Glutamatergic neuron (in vitro differentiated cells): ENCODE measurements at regions not wholly inside any gene's neighbourhood (a gene's known extent, or its start where the extent isn't known, plus 50 kb on each side); places are given as distances from the start of the nearest gene placed in this dataset.
"Not testable (repeated sequence)": the region's sequence is repeated elsewhere in the genome, so short reads cannot be mapped to it uniquely, and the experiment has no call there.

Experiments used
- DNase-seq: peaks from one replicate; pipeline ENCODE4 v3.0.0; 2022
- H3K27ac Mint-ChIP-seq: one replicate; pipeline ENCODE4 v1.8.0; 2020; ENCODE audit warnings: mild to moderate bottlenecking, mixed read lengths, inconsistent platforms; ENCODE audit not compliant: unreplicated experiment
- H3K27me3 Mint-ChIP-seq: one replicate; pipeline ENCODE4 v1.8.0; 2020; ENCODE audit warnings: mild to moderate bottlenecking, moderate library complexity, mixed read lengths, inconsistent platforms; ENCODE audit not compliant: unreplicated experiment
- H3K36me3 Mint-ChIP-seq: one replicate; pipeline ENCODE4 v1.8.0; 2020; ENCODE audit warnings: mild to moderate bottlenecking, mixed read lengths, inconsistent platforms; ENCODE audit not compliant: unreplicated experiment
- H3K4me1 Mint-ChIP-seq: one replicate; pipeline ENCODE4 v1.8.0; 2020; ENCODE audit warnings: mild to moderate bottlenecking, low read depth, mixed read lengths, inconsistent platforms; ENCODE audit not compliant: unreplicated experiment
- H3K4me3 Mint-ChIP-seq: one replicate; pipeline ENCODE4 v1.8.0; 2020; ENCODE audit warnings: mild to moderate bottlenecking, mixed read lengths, inconsistent platforms; ENCODE audit not compliant: unreplicated experiment
- H3K9me3 Mint-ChIP-seq: one replicate; pipeline ENCODE4 v1.8.0; 2020; ENCODE audit warnings: mild to moderate bottlenecking, moderate library complexity, mixed read lengths, inconsistent platforms; ENCODE audit not compliant: unreplicated experiment
- TF ChIP-seq, protein P1 (sequence below): fragments of 200-600 bp; sonication (generic); IDR thresholded peaks from one replicate; pipeline ENCODE4 v1.5.0; 2021; ENCODE audit not compliant: partially characterized antibody, unreplicated experiment

DNA sequence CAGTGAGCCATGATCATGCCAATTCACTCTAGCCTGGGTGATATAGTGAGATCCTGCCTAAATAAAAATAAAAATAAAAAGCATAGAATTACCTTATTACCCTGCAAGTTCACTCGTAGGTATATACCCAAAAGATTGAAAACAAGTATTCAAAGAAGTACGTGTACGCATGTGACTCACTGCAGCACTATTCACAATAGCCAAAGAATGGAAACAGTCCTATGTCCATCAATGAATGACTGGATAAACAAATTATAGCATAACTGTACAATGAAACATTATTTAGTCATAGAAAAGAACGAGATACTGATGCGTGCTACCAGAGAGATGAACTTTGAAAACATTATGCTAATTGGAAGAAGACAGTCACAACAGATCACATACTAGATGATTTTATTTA, 204.6 kb upstream of the DIAPH2 start:
- Mint-ChIP-seq H3K9me3 (no peaks in the 10 kb centered on the region), H3K4me3 (no peak overlapping the region), H3K27ac (no peak overlapping the region)

DNA sequence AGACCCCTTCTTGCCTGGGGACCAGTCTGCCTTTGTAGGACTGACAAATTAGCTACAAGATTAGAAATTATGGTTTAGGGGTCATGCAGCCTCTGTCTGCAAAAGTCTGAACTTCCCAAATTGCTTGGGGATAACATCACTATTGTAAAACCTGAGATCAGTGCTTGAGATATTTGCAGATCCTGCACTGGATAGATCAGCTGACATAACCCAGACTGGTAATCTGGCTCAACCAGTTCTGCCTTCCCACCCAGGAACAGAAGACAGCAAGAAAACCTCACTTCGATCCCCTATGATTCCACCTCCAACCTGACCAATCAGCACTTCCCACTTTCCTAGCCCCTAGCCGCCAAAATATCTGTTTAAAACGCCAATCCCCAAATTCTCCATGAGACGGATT, 202.8 kb upstream of the DIAPH2 start:
- H3K27ac Mint-ChIP-seq = no peak overlapping the region
- no peaks in the 10 kb centered on the region for H3K27me3 Mint-ChIP-seq
- TF ChIP-seq, protein P1, sequence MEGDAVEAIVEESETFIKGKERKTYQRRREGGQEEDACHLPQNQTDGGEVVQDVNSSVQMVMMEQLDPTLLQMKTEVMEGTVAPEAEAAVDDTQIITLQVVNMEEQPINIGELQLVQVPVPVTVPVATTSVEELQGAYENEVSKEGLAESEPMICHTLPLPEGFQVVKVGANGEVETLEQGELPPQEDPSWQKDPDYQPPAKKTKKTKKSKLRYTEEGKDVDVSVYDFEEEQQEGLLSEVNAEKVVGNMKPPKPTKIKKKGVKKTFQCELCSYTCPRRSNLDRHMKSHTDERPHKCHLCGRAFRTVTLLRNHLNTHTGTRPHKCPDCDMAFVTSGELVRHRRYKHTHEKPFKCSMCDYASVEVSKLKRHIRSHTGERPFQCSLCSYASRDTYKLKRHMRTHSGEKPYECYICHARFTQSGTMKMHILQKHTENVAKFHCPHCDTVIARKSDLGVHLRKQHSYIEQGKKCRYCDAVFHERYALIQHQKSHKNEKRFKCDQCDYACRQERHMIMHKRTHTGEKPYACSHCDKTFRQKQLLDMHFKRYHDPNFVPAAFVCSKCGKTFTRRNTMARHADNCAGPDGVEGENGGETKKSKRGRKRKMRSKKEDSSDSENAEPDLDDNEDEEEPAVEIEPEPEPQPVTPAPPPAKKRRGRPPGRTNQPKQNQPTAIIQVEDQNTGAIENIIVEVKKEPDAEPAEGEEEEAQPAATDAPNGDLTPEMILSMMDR = no peak
- no peaks in the 10 kb centered on the region for H3K4me1 Mint-ChIP-seq
- DNase-seq = no peak
- no peak overlapping the region for H3K4me3 Mint-ChIP-seq
- no peaks in the 10 kb centered on the region for H3K36me3 Mint-ChIP-seq
- H3K9me3 Mint-ChIP-seq = no peaks in the 10 kb centered on the region

More for the DNA sequence above, 204.6 kb upstream of the DIAPH2 start:
- no peak for DNase-seq
- TF ChIP-seq, protein P1 = no peak
- Mint-ChIP-seq H3K4me1 (no peaks in the 10 kb centered on the region), H3K27me3 (no peaks in the 10 kb centered on the region), H3K36me3 (no peaks in the 10 kb centered on the region)

DNA sequence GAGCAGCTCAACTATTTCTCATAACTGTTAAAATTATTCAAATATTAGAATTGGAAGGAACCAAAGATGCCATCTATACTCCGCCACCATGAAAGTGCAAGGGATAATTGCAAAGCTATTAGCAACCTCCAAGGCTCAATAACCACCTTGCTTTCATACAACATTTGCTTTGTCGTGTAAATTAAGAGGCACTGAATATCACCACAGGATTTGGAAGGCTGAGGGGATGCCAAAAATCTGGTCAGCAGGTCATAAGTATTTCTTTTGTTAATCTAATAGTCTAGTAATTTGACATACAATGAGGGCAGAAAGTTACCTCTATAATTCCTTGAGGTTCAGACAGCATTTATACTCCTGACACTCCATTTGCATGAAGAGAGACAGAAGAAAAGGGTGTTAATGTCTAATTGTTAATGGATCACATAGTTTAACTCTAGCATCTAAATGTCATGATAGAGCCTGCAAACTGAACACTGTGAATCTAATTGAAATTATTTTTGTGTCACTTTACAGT, 200.9 kb upstream of the DIAPH2 start:
- H3K4me1 Mint-ChIP-seq = no peaks in the 10 kb centered on the region
- TF ChIP-seq, protein P1 = no peak
- no peak overlapping the region for H3K27ac Mint-ChIP-seq
- H3K27me3 Mint-ChIP-seq = no peaks in the 10 kb centered on the region
- no peaks in the 10 kb centered on the region for H3K36me3 Mint-ChIP-seq
- H3K4me3 Mint-ChIP-seq = no peak overlapping the region
- H3K9me3 Mint-ChIP-seq = no peaks in the 10 kb centered on the region
- no peak for DNase-seq

DNA sequence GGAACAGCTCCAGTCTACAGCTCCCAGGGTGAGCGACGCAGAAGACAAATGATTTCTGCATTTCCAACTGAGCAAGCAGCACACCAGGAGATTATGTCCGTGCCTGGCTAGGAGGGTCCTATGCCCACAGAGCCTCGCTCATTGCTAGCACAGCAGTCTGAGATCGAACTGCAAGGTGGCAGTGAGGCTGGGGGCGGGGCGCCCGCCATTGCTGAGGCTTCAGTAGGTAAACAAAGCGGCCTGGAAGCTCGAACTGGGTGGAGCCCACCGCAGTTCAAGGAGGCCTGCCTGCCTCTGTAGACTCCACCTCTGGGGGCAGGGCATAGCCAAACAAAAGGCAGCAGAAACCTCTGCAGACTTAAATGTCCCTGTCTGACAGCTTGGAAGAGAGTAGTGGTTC, 198.0 kb upstream of the DIAPH2 start:
- not testable (repeated sequence) for H3K27ac Mint-ChIP-seq, H3K27me3 Mint-ChIP-seq, H3K4me1 Mint-ChIP-seq

DNA sequence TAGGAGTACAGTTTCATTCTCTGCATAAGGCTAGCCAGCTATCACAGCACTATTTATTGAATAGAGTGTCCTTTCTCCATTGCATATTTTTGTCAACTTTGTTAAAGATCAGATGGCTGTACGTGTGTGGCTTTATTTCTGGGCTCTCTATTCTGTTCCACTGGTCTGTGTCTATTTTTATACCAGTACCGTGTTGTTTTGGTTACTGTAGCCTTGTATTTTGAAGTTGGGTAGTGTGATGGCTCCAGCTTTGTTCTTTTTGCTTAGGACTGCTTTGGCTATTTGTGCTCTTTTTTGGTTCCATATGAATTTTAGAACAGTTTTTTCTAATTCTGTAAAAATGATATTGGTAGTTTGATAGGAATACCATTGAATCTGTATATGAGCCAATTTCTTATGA, 182.1 kb upstream of the DIAPH2 start:
- TF ChIP-seq, protein P1 = no peak
- Mint-ChIP-seq H3K36me3 (no peaks in the 10 kb centered on the region), H3K4me1 (no peaks in the 10 kb centered on the region), H3K27ac (no peak overlapping the region), H3K4me3 (no peak overlapping the region), H3K9me3 (no peaks in the 10 kb centered on the region), H3K27me3 (no peaks in the 10 kb centered on the region)
- DNase-seq = no peak

More for the DNA sequence above, 198.0 kb upstream of the DIAPH2 start:
- H3K9me3 Mint-ChIP-seq, H3K4me3 Mint-ChIP-seq, H3K36me3 Mint-ChIP-seq, DNase-seq: not testable (repeated sequence)

DNA sequence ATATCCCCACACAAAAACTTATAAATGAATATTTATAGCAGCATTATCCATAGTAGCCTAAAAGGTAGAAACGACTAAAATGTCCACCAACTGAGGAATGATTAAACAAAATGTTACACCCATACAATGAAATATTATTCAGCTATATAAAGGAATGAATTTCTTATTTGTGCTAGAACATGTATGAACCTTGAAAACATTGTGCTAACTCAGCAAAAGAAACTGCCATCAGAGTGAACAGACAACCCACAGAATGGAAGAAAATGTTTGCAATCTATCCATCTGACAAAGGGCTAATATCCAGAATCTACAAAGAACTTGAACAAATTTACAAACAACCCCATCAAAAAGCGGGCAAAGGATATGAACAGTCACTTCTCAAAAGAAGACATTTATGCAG, 155.3 kb upstream of the DIAPH2 start:
- H3K9me3 Mint-ChIP-seq, H3K27ac Mint-ChIP-seq, H3K36me3 Mint-ChIP-seq, H3K4me3 Mint-ChIP-seq, H3K4me1 Mint-ChIP-seq, DNase-seq, H3K27me3 Mint-ChIP-seq: not testable (repeated sequence)
